GM12891 (cell line): ENCODE measurements at regions not wholly inside any gene's neighbourhood (a gene's known extent, or its start where the extent isn't known, plus 50 kb on each side); places are given as distances from the start of the nearest gene placed in this dataset.

Source experiments
- POLR2AphosphoS5 ChIP-seq: IDR thresholded peaks from 2 replicates; pipeline ENCODE4 v1.6.1; 2011; ENCODE audit warnings: low read depth, low read length, control low read depth
- TAF1 ChIP-seq: IDR thresholded peaks from 2 replicates; pipeline ENCODE4 v1.6.1; 2011; ENCODE audit warnings: low read depth, low read length, control low read depth

DNA sequence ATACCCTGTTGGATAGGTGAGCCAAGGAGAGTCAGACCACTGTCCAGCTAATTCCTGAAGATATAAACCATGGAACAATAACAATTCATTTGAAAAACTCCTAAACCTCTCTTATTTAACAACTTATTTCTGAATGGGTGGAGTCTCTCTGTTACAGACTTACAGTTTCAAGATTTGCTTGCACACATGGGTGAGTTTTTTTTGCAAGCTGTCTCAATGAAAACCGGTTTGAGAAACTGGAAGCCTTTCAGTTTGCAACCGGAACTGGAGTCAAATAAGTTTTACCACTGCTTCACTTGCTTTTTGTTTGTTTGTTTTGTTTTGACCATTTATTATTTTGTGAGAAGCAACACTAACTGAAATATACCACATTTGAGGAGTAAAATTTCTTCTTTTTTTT is 243.8 kb downstream of the MTERF1 start:
- no peak for TF ChIP-seq POLR2AphosphoS5
- no peak for TF ChIP-seq TAF1
